NCI-H2081 (cell line): ENCODE measurements at regions not wholly inside any gene's neighbourhood (a gene's known extent, or its start where the extent isn't known, plus 50 kb on each side); places are given as distances from the start of the nearest gene placed in this dataset.

ENCODE experiments used
- DNase-seq, 2 experiments: peaks; one replicate each; lab custom pipeline; 2025; lab: John Stamatoyannopoulos, UW

- DNase-seq, result no peak
These were observed 142.6 kb upstream of the CPSF6 start for GRCh38 chr12:69096669-69097335.

DNA sequence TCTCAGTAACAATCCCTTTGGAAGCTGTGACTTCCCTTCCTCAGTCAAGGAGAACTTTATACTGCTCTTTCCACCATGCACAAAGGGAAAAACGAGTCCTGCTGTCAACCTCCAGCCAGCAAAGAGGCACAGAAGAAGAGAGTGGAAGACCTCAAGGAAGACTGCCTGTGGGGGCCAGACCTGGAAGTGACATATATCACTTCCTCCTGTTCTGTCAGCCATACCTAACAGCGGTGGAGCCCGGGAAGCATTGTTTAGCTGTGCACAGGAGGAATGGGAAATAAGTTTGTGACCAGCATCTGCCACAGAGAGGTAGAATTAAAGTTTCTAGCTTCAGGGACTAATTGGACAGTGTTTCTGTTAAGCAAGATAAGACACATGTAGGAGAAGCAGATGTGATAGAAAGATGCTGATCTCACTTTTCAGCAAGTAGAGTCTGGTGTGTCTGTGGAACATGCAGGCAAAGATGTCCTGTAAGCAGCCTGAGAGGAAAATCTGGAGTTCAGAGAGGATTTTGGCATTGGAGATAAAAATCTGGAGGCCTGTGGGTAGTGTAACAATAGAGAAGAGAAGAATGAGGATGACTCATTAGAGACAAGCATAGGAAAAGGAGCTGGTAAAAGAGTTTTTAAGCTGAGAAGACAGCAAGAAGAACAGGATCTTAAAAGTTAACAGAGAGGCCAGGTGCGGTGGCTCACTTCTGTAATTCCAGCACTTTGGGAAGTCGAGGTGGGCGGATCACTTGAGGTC is 141.6 kb upstream of the CPSF6 start:
- DNase-seq, result no peak

- no peak for DNase-seq
These were observed 140.1 kb upstream of the CPSF6 start for GRCh38 chr12:69099201-69099837.

DNA sequence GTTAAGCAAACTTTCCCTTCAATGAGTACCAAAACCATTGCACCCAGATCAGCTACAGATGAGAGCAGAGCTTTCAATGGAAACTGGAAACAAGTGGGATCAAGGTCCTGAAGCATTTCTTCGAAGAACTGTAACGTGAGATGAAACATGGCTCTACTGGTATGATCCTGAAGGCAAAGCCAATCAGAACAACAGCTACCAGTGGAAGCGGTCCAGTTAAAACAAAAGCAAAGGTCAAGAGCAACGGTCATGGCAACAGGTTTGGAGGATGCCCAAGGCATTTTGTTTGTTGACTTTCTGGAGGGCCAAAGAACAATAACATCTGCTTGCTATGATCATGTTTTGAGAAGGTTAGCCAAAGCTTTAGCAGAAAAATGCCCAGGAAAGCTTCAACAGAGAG is 137.9 kb upstream of the CPSF6 start:
- no peak for DNase-seq

DNA sequence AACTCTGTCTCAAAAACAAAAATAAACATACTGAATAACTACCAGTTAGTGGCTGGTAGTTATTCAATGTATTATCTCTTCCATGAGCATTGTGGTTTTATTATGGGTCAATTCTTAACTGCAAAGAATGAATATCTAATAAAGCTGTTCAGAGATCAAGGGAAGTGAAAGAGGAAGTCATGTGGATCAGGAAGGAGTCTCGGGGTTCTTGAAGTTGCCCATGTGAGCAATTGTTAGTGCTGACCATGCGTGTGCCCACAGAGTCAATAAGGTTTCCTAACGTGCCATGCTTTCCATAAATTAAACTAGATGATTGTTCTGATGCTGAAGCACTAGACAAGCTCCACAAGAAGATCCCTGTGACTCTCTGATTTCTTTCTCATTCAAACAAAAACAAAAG is 136.5 kb upstream of the CPSF6 start:
- DNase-seq, result no peak

GRCh38 chr12:69105101-69105962 is 134.0 kb upstream of the CPSF6 start:
- peak; percentile 4 to 36 for DNase-seq

GRCh38 chr12:69106482-69107118 is 132.8 kb upstream of the CPSF6 start:
- no peak for DNase-seq

GRCh38 chr12:69107541-69107940 is 131.8 kb upstream of the CPSF6 start:
- DNase-seq, result no peak

GRCh38 chr12:69108037-69108436 is 131.3 kb upstream of the CPSF6 start:
- no peak for DNase-seq

DNA sequence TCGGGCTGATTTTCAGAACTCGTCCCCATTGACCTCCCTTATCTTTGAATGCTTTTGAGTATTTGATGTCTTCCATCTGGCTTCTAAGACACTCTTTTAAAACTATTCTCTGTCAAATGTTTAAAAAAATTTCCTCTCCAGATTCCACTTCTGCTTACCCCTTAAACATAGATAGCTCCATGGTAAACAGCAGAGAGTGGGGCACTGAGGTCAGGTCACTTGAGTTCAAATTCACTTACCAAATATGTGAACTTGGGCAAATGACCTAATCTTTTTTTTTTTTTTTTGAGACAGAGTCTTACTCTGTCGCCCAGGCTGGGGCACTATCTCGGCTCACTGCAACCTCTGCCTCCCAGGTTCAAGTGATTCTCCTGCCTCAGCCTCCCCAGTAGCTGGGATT is 126.8 kb upstream of the CPSF6 start:
- no peak for DNase-seq

- no peak for DNase-seq
These were observed 124.3 kb upstream of the CPSF6 start for GRCh38 chr12:69115099-69115498.

- no peak for DNase-seq
These were observed 123.4 kb upstream of the CPSF6 start for GRCh38 chr12:69115951-69116350.

- DNase-seq, result no peak
These were observed 121.7 kb upstream of the CPSF6 start for GRCh38 chr12:69117566-69118266.

GRCh38 chr12:69118516-69118915 is 120.9 kb upstream of the CPSF6 start:
- no peak for DNase-seq

DNA sequence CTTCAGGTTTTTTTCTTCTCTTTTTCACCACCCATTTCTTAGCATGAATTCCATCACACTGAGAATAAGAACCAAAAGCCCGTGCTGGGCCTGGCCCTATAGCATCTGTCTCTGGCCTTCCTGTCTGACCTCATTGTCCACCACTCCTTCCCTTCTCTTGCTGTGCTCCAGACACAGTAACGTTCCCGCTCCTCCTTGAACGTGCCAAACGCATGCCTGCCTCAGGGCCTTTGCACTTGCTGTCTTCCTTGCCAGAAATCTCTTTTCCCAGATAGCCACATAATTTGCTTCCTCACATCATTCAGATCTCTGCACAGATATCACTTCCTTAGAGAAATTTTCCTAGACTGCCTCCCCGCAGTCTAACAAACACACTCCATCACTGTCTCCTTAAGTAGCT is 119.6 kb upstream of the CPSF6 start:
- no peak for DNase-seq

GRCh38 chr12:69120354-69120753 is 119.0 kb upstream of the CPSF6 start:
- DNase-seq, result no peak

- no peak for DNase-seq
These were observed 116.1 kb upstream of the CPSF6 start for GRCh38 chr12:69123311-69123710.

DNA sequence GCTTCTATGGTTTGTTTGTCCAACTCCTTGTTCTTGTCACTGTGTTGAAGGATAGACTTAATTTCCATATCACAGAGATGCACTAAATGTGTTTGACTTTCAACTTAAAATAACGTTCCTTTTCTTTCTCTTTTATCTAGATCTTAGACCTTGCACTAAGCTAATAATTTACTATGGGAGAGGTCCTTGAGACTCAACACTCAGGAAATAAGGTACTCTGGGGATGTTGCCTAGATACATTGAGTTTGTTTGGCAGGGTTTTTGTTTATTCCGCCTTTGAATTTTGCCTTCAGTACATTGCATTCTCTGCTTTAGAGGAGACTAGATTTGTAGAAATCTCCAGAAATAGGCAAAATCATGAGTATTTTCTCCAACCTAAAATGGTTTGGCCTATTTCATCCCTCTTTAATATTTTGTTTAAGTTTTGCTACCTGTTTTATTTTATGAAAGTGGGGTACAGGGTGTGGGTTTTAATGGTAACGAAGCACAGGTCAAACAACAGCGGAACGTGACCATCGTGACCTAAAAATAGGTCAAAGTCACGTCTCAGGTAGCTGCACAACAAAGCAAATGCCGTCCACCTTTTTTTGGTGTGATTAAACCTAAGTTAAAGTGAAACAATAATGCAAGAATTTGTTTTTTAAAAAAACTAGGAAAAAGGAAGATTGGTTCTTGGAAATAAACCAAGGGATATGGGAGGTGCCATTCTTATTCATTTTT is 115.3 kb upstream of the CPSF6 start:
- DNase-seq, result no peak

- no peak for DNase-seq
These were observed 110.4 kb upstream of the CPSF6 start for GRCh38 chr12:69129017-69129416.

- no peak for DNase-seq
These were observed 109.8 kb upstream of the CPSF6 start for GRCh38 chr12:69129564-69129963.

DNA sequence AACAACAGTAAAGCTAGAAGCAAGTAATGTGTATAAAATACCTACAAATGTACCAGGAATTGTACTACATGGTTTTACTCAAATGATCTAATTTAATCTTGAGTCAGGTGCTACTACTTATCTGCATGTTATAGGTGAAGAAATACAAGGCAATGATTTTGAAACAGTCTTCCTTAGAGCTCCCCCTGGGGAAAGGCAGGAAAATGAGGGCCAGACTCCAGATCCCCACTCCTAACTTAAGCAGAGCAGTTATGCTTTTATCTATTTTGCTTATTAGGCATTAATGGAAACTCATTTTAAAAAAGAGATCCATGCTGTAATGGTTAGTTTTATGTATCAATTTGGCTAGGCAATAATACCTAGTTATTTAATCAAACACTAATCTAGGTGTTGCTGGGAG is 109.3 kb upstream of the CPSF6 start:
- no peak for DNase-seq
